HepG2 (cell line): ENCODE measurements at regions not wholly inside any gene's neighbourhood (a gene's known extent, or its start where the extent isn't known, plus 50 kb on each side); places are given as distances from the start of the nearest gene placed in this dataset.
A peak's percentile ranks its signal among the peaks of the same experiment; 100 is the strongest.

Experiments
- AGO2 ChIP-seq: fragments of 200-400 bp; formaldehyde crosslinking; optimal IDR thresholded peaks from 2 replicates; pipeline ENCODE3; 2017; ENCODE audit warnings: mild to moderate bottlenecking, low read depth, low read length, moderate library complexity
- GFI1 ChIP-seq: sonication (generic); formaldehyde crosslinking; IDR thresholded peaks from 2 replicates; pipeline ENCODE4 v1.5.0; 2020; ENCODE audit warnings: missing genetic modification reagents, mild to moderate bottlenecking, borderline replicate concordance
- HES4 ChIP-seq: sonication (generic); formaldehyde crosslinking; IDR thresholded peaks from 2 replicates; pipeline ENCODE4 v1.9.0; 2021; ENCODE audit warnings: mild to moderate bottlenecking, missing genetic modification reagents, borderline replicate concordance
- HNF4A ChIP-seq: sonication (generic); formaldehyde crosslinking; IDR thresholded peaks from 2 replicates; pipeline ENCODE4 v1.4.0; 2020; ENCODE audit warnings: missing genetic modification reagents
- HOXA9 ChIP-seq: sonication (generic); formaldehyde crosslinking; IDR thresholded peaks from 2 replicates; pipeline ENCODE4 v1.8.1; 2022; ENCODE audit warnings: missing genetic modification reagents, mild to moderate bottlenecking, moderate library complexity, borderline replicate concordance
- KDM4B ChIP-seq: sonication (generic); formaldehyde crosslinking; IDR thresholded peaks from 2 replicates; pipeline ENCODE4 v1.4.0; 2020; ENCODE audit warnings: missing genetic modification reagents
- MBD4 ChIP-seq: IDR thresholded peaks from 2 replicates; pipeline ENCODE4 v1.6.1; 2012; ENCODE audit warnings: low read length, inconsistent platforms, borderline replicate concordance
- POGZ ChIP-seq: sonication (generic); formaldehyde crosslinking; IDR thresholded peaks from 2 replicates; pipeline ENCODE4 v1.4.0; 2020; ENCODE audit warnings: mild to moderate bottlenecking, missing genetic modification reagents
- RBFOX2 ChIP-seq: fragments of 200-400 bp; formaldehyde crosslinking; IDR thresholded peaks from 2 replicates; pipeline ENCODE4 v1.6.1; 2017; ENCODE audit warnings: low read depth, mild to moderate bottlenecking, low read length
- RNF2 ChIP-seq: fragments of 450-650 bp; conservative IDR thresholded peaks from 2 replicates; pipeline ENCODE4 v1.6.1; 2016; ENCODE audit warnings: low read depth
- SETDB1 ChIP-seq: sonication (generic); formaldehyde crosslinking; IDR thresholded peaks from 2 replicates; pipeline ENCODE4 v1.5.1; 2020; ENCODE audit warnings: missing genetic modification reagents, mild to moderate bottlenecking, borderline replicate concordance
- TCF7L2 ChIP-seq: IDR thresholded peaks from 2 replicates; pipeline ENCODE4 v1.6.1; 2011; ENCODE audit warnings: mild to moderate bottlenecking, low read depth, low read length, moderate library complexity
- ZNF160 ChIP-seq: sonication (generic); formaldehyde crosslinking; IDR thresholded peaks from 2 replicates; pipeline ENCODE4 v1.8.0; 2022; ENCODE audit warnings: mild to moderate bottlenecking, inconsistent platforms, missing genetic modification reagents
- ZNF816 ChIP-seq: sonication (generic); formaldehyde crosslinking; IDR thresholded peaks from 2 replicates; pipeline ENCODE4 v1.8.0; 2022; ENCODE audit warnings: missing genetic modification reagents, mild to moderate bottlenecking, borderline replicate concordance
- TF ChIP-seq, protein P1 (sequence below): sonication (generic); formaldehyde crosslinking; IDR thresholded peaks from 2 replicates; pipeline ENCODE4 v1.8.1; 2022; ENCODE audit warnings: mild to moderate bottlenecking, missing genetic modification reagents
- TF ChIP-seq, protein P2 (sequence below): IDR thresholded peaks from 2 replicates; pipeline ENCODE4 v1.6.1; 2012; ENCODE audit warnings: low read depth, low read length, improper control_type of control experiment
- TF ChIP-seq, protein P3 (sequence below): sonication (generic); formaldehyde crosslinking; IDR thresholded peaks from 2 replicates; pipeline ENCODE4 v1.4.0; 2020; ENCODE audit warnings: missing genetic modification reagents; ENCODE audit errors: not compliant biosample characterization
- TF ChIP-seq, protein P4 (sequence below): sonication (generic); formaldehyde crosslinking; IDR thresholded peaks from 2 replicates; pipeline ENCODE4 v1.4.0; 2020; ENCODE audit warnings: low read depth, mild to moderate bottlenecking, missing genetic modification reagents
- TF ChIP-seq, protein P5 (sequence below): sonication (generic); formaldehyde crosslinking; IDR thresholded peaks from 2 replicates; pipeline ENCODE4 v1.4.0; 2020; ENCODE audit warnings: missing genetic modification reagents
- TF ChIP-seq, protein P6 (sequence below): IDR thresholded peaks from 2 replicates; pipeline ENCODE4 v1.6.1; 2016; ENCODE audit warnings: mild to moderate bottlenecking
- TF ChIP-seq, protein P7 (sequence below): sonication (generic); formaldehyde crosslinking; IDR thresholded peaks from 2 replicates; pipeline ENCODE4 v1.4.0; 2020; ENCODE audit warnings: missing genetic modification reagents

DNA sequence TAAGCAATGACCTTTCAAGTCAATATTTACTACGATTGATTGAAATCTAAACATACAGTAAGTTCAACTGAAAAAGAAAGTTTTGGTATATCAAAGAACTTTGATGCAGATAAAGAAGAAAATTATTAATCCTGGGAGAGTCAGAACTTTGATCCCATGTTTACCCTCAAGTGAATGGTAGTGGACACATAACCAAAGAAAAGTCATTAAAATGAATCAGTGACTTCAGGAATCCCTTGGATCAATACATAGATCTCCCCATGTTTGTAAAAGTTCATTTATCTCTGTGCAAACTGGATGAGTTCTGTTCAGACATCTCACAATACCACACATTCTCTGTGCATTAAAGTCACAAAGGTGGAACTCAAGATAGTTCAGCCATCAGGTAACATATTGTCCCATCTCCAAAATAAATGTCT lies 75.5 kb upstream of the RELN start (continued):
- TF ChIP-seq, protein P1, sequence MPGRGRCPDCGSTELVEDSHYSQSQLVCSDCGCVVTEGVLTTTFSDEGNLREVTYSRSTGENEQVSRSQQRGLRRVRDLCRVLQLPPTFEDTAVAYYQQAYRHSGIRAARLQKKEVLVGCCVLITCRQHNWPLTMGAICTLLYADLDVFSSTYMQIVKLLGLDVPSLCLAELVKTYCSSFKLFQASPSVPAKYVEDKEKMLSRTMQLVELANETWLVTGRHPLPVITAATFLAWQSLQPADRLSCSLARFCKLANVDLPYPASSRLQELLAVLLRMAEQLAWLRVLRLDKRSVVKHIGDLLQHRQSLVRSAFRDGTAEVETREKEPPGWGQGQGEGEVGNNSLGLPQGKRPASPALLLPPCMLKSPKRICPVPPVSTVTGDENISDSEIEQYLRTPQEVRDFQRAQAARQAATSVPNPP (CRISPR knock-in tag) = no peak
- no peak for TF ChIP-seq AGO2
- TF ChIP-seq GFI1 (CRISPR knock-in tag) = peak; percentile 99
- no peak for TF ChIP-seq KDM4B
- TF ChIP-seq ZNF816 = no peak
- no peak for TF ChIP-seq ZNF160 (CRISPR knock-in tag)
- TF ChIP-seq, protein P2, sequence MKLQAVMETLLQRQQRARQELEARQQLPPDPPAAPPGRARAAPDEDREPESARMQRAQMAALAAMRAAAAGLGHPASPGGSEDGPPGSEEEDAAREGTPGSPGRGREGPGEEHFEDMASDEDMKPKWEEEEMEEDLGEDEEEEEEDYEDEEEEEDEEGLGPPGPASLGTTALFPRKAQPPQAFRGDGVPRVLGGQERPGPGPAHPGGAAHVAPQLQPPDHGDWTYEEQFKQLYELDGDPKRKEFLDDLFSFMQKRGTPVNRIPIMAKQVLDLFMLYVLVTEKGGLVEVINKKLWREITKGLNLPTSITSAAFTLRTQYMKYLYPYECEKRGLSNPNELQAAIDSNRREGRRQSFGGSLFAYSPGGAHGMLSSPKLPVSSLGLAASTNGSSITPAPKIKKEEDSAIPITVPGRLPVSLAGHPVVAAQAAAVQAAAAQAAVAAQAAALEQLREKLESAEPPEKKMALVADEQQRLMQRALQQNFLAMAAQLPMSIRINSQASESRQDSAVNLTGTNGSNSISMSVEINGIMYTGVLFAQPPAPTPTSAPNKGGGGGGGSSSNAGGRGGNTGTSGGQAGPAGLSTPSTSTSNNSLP = peak; percentile 97
- peak; percentile 99 for TF ChIP-seq TCF7L2
- TF ChIP-seq RBFOX2 = 0 out of 2 replicates have a peak, but pooled peaks have one; percentile 62
- no peak for TF ChIP-seq SETDB1
- TF ChIP-seq, protein P3, sequence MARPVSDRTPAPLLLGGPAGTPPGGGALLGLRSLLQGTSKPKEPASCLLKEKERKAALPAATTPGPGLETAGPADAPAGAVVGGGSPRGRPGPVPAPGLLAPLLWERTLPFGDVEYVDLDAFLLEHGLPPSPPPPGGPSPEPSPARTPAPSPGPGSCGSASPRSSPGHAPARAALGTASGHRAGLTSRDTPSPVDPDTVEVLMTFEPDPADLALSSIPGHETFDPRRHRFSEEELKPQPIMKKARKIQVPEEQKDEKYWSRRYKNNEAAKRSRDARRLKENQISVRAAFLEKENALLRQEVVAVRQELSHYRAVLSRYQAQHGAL (CRISPR knock-in tag) = no peak
- peak; percentile 83 for TF ChIP-seq POGZ (CRISPR knock-in tag)
- TF ChIP-seq HOXA9 (CRISPR knock-in tag) = no peak
- TF ChIP-seq HES4 = no peak
- TF ChIP-seq, protein P4, sequence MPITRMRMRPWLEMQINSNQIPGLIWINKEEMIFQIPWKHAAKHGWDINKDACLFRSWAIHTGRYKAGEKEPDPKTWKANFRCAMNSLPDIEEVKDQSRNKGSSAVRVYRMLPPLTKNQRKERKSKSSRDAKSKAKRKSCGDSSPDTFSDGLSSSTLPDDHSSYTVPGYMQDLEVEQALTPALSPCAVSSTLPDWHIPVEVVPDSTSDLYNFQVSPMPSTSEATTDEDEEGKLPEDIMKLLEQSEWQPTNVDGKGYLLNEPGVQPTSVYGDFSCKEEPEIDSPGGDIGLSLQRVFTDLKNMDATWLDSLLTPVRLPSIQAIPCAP (CRISPR knock-in tag) = no peak
- TF ChIP-seq, protein P5, sequence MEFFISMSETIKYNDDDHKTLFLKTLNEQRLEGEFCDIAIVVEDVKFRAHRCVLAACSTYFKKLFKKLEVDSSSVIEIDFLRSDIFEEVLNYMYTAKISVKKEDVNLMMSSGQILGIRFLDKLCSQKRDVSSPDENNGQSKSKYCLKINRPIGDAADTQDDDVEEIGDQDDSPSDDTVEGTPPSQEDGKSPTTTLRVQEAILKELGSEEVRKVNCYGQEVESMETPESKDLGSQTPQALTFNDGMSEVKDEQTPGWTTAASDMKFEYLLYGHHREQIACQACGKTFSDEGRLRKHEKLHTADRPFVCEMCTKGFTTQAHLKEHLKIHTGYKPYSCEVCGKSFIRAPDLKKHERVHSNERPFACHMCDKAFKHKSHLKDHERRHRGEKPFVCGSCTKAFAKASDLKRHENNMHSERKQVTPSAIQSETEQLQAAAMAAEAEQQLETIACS (CRISPR knock-in tag) = no peak
- TF ChIP-seq RNF2 = no peak
- peak; percentile 99; the same call in 1 of the 2 replicates for TF ChIP-seq MBD4
- TF ChIP-seq HNF4A (CRISPR knock-in tag) = peak; percentile 85
- TF ChIP-seq, protein P6, sequence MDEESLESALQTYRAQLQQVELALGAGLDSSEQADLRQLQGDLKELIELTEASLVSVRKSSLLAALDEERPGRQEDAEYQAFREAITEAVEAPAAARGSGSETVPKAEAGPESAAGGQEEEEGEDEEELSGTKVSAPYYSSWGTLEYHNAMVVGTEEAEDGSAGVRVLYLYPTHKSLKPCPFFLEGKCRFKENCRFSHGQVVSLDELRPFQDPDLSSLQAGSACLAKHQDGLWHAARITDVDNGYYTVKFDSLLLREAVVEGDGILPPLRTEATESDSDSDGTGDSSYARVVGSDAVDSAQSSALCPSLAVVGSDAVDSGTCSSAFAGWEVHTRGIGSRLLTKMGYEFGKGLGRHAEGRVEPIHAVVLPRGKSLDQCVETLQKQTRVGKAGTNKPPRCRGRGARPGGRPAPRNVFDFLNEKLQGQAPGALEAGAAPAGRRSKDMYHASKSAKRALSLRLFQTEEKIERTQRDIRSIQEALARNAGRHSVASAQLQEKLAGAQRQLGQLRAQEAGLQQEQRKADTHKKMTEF = peak; percentile 98
- TF ChIP-seq, protein P7, sequence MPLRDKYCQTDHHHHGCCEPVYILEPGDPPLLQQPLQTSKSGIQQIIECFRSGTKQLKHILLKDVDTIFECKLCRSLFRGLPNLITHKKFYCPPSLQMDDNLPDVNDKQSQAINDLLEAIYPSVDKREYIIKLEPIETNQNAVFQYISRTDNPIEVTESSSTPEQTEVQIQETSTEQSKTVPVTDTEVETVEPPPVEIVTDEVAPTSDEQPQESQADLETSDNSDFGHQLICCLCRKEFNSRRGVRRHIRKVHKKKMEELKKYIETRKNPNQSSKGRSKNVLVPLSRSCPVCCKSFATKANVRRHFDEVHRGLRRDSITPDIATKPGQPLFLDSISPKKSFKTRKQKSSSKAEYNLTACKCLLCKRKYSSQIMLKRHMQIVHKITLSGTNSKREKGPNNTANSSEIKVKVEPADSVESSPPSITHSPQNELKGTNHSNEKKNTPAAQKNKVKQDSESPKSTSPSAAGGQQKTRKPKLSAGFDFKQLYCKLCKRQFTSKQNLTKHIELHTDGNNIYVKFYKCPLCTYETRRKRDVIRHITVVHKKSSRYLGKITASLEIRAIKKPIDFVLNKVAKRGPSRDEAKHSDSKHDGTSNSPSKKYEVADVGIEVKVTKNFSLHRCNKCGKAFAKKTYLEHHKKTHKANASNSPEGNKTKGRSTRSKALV (CRISPR knock-in tag) = peak; percentile 17; the same call in 1 of the 2 replicates
